Ureter (tissue), 1 donor: ENCODE measurements at regions not wholly inside any gene's neighbourhood (a gene's known extent, or its start where the extent isn't known, plus 50 kb on each side); places are given as distances from the start of the nearest gene placed in this dataset.

Source experiments
- DNase-seq: peaks from one replicate; pipeline ENCODE4 v3.0.0-alpha.2; 2020; ENCODE audit warnings: low spot score
- donor health status: DM: yes; HTN: yes; CAD: no.

- no peak for DNase-seq
Measured at GRCh38 chr2:188851311-188851710, 122.9 kb upstream of the COL3A1 start.

- no peak for DNase-seq
Measured at GRCh38 chr2:188851826-188852225, 122.3 kb upstream of the COL3A1 start.

- no peak for DNase-seq
Measured at GRCh38 chr2:188852772-188853171, 121.4 kb upstream of the COL3A1 start.

- DNase-seq = no peak
Measured at GRCh38 chr2:188853307-188853706, 120.9 kb upstream of the COL3A1 start.

- DNase-seq = no peak
Measured at GRCh38 chr2:188865681-188866080, 108.5 kb upstream of the COL3A1 start.

GRCh38 chr2:188869550-188869949 lies 104.6 kb upstream of the COL3A1 start:
- DNase-seq = no peak

- no peak for DNase-seq
Measured at GRCh38 chr2:188870289-188870688, 103.9 kb upstream of the COL3A1 start.

- no peak for DNase-seq
Measured at GRCh38 chr2:188875104-188875503, 99.1 kb upstream of the COL3A1 start.

- no peak for DNase-seq
Measured at GRCh38 chr2:188878716-188879115, 95.5 kb upstream of the COL3A1 start.

- DNase-seq = no peak
Measured at GRCh38 chr2:188880740-188881139, 93.4 kb upstream of the COL3A1 start.

- no peak for DNase-seq
Measured at GRCh38 chr2:188881434-188881833, 92.7 kb upstream of the COL3A1 start.

GRCh38 chr2:188884046-188884445 lies 90.1 kb upstream of the COL3A1 start:
- no peak for DNase-seq

- DNase-seq = no peak
Measured at GRCh38 chr2:188884517-188884916, 89.7 kb upstream of the COL3A1 start.

- no peak for DNase-seq
Measured at GRCh38 chr2:188889187-188889586, 85.0 kb upstream of the COL3A1 start.

- DNase-seq = no peak
Measured at GRCh38 chr2:188890755-188891154, 83.4 kb upstream of the COL3A1 start.

GRCh38 chr2:188892636-188893035 lies 81.5 kb upstream of the COL3A1 start:
- no peak for DNase-seq

- no peak for DNase-seq
Measured at GRCh38 chr2:188893972-188894371, 80.2 kb upstream of the COL3A1 start.

- no peak for DNase-seq
Measured at GRCh38 chr2:188894979-188895378, 79.2 kb upstream of the COL3A1 start.

- DNase-seq = no peak
Measured at GRCh38 chr2:188897096-188897495, 77.1 kb upstream of the COL3A1 start.

GRCh38 chr2:188898261-188898660 lies 75.9 kb upstream of the COL3A1 start:
- DNase-seq = no peak

- DNase-seq = no peak
Measured at GRCh38 chr2:188902901-188903491, 71.2 kb upstream of the COL3A1 start.

GRCh38 chr2:188903740-188904139 lies 70.4 kb upstream of the COL3A1 start:
- no peak for DNase-seq

GRCh38 chr2:188909036-188909435 lies 65.1 kb upstream of the COL3A1 start:
- no peak for DNase-seq

- no peak for DNase-seq
Measured at GRCh38 chr2:188916736-188917135, 57.4 kb upstream of the COL3A1 start.
